ENCODE measurements at regions not wholly inside any gene's neighbourhood (a gene's known extent, or its start where the extent isn't known, plus 50 kb on each side); places are given as distances from the start of the nearest gene placed in this dataset.

DNA sequence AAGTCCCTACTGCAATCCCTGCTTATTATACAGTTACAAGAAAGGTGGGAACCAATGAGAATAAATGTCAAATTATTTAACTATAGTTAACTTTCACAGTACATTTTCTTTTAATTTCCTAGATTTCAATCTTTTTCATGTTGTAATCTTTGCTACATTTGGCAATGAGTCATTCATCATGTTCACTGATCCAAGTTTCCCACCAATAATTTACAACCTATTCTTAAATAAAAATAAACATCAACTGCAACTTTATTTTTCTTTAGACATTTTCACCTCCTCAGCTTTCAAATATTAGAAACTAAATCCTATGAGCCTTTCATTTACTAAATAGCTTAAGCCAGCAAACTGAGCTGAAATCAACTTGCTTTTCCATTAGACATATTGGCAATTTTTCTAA is 541.3 kb upstream of the BTBD3 start:
- DNase-seq: no peak

DNA sequence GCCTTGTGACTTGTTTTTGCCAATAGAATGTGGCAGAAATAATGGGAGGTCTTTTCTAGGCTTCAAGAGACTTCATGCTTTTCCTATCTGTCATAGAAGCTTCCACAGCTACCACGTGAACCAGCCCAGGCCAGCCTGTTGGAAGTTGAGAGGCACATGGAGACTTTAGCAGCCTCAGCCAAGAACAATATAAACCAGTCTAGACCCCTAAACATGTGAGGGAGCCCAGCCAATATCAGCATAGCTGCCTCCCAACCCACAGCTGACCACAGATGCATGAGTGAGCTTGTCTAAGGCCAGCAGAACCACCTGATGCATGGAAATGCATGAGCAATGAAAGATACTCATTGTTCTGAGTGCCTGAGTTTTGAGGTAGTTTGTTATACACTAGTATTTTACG is 540.7 kb upstream of the BTBD3 start:
- no peak for DNase-seq

DNA sequence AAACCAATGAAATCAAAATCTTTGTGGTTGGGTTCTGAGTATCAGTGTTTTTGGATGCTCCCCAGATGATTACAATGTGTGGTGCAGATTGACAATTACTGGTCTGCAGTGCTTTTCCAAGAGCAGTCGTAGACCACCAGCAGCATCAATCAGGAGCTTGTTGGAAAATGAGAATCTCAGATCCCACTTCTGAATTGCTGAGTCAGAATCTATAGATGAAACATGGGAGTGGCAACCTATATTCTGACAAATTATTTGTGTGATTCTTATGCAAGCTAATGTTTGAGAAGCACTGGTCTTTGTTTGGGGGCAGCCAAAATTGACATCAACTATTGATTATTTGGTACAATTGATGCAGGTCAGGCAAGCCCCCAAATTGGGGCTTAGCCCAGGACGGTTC is 539.9 kb upstream of the BTBD3 start:
- no peak for DNase-seq

DNA sequence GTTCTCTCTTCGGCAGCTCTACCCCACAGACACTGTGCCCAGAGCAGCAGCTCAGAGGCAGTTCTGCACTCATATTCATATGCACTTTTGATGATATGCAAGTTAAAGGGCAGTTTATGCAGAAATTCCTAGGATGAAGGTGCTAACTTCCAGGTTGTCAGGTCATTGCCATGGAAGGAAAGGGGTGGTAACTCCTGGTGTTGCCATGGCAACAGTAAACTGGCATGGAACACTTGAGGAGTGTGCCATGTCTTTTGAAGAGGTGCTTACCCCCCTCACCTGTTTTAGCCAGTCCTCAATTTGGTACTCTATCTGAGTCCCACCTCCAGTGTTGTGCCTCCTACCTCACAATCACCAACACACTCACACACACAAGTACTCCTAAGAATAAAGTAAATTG is 539.4 kb upstream of the BTBD3 start:
- DNase-seq: no peak

DNA sequence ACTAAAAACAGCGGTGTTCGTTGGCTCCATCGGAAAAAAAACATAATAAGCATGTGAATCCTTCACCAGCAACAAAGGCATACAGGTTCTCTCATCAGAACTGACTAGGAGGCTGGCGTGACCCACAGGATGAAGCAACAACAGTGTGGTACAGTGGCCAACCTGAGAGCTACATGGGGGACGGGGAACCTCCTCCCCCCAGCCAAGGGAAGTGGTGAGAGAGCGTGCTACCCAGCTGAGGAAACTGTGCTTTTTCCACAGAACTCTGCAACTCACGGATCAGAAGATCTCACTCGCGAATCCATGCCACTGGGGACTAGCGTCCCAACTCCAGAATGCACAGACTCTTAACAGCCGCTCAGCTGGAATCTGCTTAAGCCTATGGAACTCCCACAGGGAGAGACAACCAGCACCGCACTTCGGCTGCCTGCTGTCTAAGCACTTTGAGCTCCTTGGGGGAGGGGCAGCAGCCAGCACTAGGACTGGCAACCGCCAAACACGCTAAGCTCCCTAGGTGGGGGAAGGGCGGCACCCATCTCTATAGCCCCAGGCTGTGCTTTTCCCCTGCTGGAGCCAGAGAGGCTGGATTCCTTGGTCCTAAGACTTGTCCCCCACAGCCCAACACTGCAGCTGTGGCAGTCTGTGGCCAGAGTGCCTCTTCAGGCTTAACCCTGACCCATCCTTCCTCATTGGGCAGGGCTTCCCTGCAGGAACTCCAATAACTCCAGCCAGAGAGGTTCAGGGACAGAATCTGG is 538.3 kb upstream of the BTBD3 start:
- DNase-seq: no peak

DNA sequence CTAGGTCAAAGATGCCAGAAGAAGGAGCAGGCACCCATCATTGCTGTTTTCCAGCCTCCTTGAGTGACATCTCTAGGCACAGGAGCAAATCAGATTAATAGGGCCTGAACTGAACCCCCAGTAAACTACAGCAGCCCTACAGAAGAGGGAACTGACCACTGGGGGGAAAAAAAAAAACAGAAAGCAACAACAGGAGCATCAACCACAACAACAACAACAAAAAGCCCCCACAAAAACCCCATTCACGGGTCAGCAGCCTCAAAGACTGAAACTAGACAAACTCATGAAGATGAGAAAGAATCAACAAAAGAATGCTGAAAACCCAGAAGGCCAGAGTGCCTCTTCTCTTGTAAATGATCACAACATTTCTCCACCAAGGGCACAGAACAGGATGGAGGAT is 537.4 kb upstream of the BTBD3 start:
- no peak for DNase-seq

DNA sequence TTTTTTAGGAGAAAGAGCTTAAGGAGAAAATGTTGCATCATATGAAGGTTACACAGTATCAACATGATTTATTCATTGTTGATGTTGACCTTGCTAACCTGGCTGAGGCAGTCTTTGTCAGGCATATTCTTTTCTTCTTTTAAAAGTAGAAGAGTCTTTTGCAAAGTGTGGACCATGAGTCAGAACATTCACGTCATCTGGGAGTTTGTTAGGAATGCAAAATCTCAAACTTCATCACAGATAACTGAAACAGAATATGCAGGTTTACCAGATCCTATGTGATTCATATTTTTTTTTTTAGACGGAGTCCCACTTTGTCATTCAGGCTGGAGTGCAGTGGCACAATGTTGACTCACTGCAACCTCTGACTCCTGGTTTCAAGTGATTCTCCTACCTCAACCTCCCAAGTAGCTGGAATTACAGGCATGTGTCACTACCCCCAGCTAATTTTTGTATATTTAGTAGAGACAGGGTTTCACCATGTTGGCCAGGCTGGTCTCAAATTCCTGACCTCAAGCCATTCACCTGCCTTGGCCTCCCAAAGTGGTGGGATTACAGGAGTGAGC is 530.4 kb upstream of the BTBD3 start:
- no peak for DNase-seq

DNA sequence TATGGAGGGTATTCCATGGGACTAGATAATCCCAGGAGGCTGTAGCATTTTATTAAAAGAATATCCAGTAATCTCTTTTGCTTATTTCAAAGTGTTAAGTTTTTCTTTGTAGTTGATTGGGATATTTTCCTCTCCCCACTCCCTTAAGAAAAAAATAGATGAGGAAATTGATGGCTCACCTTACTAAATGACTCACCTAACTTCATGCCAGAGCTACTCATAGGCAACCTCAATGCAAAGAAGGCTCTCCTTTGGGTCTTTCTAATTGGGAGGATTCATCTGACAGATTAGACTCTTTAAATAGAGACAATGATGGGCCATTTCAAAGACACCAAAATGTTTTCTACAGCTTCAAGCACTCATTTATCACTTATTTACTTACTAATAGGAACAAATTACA is 528.5 kb upstream of the BTBD3 start:
- DNase-seq: no peak

DNA sequence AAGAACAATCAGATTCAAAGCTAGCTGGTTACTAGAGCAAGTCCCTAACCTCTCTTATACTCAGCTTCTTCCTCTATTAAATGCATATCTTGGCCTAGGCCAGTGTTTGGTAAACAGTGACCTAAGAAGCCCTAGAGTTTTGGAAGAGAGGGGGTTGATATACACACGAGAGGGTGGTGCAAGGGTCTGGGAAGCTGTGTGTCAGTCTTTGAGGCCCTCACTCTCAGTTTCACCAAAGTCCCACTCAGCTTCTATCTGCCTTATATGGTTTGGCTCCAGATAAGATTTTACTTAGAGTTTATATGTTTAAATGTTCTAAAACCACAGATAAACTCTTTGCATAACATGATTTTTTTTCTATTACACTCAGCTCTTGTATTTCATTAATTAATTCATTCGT is 526.1 kb upstream of the BTBD3 start:
- no peak for DNase-seq

DNA sequence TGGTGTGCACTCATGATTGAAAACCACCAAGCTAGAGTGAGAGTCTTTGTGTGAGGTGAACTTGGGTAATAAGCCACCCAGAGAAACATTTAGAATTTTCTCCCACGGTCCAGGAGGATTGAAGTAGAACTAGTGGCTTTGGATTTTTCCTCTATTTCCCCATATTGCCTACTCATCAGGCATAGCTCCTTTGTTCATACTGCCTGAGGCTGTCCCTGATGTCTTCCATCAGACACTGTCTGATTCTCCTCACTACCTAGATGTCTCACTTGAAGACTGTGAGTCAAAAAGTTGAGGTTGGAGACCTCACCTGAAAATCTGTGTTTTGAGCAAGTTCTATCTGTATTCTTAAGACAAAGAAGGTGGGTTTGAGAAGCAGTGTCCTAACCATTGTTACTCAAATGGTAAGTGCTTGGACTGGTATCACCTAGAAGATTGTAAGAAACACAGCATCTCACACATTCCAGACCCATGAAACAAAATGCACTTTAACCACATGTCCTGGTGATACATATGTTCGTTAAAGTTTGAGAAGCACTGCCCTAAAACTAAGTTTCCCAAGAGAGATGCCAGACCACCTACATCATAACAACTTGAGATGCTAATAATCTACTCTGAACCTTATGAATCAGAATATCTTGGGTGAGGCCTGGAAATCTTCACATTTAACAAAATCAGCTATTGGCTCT is 523.4 kb upstream of the BTBD3 start:
- no peak for DNase-seq

DNA sequence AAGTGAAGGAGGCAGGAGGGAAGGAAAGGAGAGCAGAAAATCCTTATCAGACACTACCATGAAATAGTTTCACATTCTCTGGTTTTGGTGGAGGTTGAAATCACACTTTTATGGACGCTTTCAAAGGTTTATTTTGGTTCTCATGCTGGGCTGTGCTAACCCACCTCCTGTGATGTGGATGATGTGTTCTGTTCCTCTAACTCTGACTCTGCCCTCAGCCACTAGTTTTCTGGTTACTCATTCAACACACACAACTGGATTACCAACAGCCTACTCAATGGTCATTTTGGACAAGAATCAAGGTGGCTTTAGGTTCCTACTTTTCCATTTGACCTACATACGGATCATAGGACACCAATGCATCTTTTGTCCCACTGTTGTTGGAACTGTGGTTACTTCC is 522.1 kb upstream of the BTBD3 start:
- DNase-seq: no peak

DNA sequence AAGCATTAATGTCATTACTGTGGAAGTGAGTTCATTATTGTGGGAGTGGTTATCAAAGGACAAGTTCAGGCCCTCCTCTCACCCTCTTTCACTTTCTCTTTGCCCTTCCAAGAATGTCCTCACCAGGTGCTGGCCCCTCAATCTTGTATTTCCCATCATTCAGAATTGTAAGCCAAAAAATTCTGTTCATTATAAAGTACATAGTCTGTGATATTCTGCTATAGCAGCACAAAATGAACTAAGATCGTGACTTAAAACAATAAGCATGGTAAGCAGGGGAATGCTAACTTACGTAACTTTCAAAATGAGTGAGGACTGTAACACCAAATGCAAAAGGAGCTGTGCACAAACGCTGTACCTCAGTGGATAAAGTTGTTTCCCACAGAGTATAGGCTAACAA is 515.7 kb upstream of the BTBD3 start:
- DNase-seq: no peak

DNA sequence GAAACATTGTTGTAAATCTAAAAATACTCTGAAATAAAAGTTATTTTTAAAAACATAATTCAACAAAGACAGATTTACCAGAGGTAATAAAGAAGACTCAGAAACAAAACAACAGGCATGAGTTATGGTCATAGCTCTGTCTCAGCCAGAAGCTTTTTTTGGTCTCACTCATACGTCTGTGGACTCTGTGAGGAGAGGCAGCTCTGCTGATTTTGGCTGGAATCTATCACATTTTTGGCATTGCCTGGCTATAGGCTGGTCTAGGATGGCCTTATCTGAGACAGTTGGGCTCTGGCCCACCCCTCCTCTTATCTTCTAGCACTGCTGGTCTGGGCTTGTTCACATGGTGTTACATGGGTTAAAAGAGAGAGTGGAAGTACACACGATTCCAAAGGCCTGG is 514.0 kb upstream of the BTBD3 start:
- no peak for DNase-seq

DNA sequence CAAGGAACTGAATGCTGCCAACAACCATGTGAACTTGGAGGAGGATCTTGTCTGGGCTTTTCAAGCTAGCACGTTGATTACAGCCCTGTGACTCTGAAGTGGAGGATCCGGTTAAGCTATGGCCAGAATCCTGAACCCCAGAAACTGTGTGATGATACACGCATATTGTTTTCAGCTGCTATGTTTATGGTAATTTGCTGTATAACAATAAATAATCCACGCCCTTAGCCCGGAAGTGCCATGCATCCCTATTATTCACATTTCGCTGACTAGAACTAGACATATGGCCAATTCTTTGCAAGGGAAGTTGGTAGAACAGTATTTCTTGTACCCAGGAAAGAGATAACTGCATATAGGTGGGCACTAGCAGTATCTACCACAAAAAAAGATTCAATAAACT is 510.8 kb upstream of the BTBD3 start:
- DNase-seq: no peak

DNA sequence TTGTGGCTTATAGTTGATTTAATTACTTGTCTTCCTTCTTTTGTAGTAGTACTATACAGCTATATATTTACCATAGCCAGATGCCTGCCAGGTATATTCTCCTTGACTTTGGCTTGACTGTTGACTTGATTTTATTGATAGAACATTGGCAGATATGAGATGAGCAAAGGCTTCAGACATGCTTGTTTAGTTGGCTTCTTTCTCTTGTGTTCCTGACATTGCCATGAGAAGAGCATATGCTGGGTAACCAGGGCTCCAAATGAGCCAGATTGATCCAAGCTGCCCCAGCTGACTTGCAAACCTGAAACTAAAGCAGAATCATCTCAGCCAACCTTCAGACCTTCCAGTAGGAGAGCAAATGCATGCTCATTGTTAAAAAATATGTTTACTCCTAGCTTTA is 508.1 kb upstream of the BTBD3 start:
- no peak for DNase-seq

DNA sequence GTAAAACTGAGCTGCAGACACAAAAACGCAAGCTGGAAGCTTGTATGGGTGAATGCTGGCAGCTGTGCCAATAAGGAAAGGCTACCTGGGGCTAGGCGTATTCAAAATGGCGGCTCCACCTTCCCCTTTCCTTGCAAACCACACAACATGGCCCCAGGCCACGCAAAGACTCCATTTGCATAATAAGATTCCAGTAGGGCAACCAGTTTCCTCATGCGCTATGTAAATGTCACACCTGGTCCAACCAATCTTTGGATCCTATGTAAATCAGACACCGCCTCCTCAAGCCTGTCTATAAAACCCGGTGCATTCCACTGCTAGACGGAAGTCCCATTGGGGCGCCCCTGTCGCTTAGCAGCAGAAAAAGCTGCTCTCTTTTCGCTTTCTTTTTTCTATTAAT is 505.9 kb upstream of the BTBD3 start:
- DNase-seq: peak; percentile 45

DNA sequence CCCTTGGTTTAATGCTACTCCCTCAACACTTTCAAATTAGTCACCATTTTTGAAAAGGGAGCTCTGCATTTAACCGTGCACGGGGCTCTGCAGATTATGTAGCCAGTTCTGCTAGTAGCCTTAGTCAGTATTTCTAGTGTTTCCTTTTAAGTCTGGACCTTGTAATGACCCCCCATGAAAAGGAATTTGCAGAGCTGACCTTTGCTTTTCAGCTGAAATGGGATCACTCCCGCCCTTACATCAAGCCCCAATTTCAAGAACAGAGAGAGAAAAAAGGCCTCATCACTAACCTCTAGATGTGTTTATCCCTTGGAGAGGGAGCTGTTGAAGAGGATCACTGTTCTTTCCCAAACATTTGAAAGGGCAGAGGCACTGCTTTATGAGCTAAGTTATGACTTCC is 490.7 kb upstream of the BTBD3 start:
- DNase-seq: no peak

DNA sequence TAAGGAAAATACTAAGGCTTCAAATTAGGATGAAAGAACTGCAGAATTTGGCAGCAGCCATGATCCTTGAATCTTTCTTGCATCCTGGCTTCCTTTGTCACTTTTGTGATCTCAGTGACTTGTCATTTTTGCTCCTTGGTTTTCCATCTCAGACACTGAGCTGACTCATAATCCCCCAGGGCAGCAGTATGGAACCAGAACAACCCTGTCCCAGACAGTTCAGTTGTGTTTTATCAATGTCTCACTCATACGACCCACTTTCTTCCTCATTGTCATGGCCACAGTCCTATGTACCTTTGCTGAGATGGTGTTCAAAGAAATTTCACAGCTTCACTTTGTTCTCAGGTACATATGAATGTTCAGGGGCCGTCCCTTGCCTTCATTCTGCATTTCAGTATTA is 488.5 kb upstream of the BTBD3 start:
- DNase-seq: no peak

DNA sequence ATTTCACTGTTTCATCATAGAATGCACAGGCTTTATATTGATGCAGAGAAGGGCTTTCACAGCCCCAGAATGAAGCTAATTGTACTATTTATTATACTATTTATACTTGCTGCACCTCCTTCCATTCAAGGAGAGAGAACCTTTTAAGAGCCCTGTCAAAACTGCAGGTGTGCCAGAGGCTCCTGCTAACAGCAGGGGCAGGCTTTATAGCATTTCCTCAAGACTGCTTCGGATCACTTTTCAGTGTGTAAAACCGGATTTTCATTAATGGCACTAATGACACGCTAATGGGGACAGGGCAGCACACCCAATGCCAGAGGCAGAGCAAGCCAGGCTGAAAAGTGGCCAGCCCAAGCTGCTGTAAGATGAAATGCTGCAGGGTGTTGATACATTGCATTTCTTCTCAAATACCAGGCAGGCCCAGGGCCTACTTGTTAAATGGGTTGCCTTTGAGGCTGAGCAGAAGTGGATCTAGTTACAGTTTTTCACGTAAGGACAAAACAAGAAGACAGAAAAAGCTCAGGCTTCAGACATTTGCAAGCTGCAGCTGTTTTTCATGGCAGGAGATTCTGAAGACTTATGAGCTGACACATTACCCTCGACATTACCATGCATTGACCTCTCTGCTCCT is 487.7 kb upstream of the BTBD3 start:
- DNase-seq: no peak

DNA sequence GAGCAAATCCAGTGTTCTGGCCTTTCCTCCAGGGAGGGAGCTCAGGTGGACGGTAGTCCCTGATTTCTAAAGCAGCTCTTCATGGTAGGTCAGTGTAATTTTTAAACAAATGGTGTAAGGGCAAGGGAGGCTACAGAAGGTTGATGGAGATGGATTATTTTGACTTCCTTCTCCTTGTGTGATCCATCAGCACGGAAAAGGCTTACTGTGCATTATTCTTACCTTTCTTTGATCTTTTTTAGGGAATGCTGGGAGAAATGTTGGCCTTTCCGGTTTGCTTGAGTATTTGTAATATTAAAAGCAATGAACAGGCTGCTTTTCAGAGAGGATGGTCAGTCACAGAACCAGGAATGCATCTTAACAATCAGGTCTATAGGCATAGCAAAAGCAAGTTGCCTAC is 487.0 kb upstream of the BTBD3 start:
- no peak for DNase-seq

DNA sequence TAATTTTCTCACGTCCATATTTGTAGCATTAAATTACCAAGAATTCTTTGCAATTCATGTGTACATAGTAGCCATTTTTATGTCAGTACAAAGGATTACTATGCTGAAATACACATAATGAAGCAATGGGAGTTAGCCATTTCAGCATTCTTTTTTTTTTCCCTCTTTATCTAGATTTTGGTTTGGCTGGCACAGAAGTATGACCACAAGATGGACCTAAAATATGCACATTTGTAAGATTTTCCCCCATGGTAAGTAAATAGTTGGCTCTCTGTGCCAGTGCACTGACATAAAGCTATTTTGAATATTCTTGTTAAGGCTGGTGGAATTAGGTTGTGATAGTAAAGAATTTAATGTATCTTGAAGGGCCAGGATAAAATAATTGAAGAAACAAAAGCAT is 486.1 kb upstream of the BTBD3 start:
- no peak for DNase-seq

DNA sequence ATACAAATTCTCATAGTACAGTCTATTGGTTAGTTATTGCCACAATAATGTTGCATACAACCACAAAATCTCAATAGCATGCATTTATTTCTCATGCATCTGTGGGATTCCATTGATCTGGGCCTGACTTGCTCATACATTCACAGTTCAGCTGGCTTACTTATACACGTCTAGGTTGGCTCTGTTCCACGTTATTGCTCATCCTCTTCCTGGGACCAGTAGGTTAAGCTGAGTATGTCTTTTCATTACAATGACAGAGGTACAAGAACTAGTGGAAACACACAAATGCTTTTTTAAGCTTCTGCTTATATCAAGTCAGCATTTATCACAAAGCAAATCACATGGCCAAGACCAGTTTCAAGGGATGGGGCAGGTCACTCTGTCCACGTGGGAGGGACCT is 485.3 kb upstream of the BTBD3 start:
- no peak for DNase-seq

DNA sequence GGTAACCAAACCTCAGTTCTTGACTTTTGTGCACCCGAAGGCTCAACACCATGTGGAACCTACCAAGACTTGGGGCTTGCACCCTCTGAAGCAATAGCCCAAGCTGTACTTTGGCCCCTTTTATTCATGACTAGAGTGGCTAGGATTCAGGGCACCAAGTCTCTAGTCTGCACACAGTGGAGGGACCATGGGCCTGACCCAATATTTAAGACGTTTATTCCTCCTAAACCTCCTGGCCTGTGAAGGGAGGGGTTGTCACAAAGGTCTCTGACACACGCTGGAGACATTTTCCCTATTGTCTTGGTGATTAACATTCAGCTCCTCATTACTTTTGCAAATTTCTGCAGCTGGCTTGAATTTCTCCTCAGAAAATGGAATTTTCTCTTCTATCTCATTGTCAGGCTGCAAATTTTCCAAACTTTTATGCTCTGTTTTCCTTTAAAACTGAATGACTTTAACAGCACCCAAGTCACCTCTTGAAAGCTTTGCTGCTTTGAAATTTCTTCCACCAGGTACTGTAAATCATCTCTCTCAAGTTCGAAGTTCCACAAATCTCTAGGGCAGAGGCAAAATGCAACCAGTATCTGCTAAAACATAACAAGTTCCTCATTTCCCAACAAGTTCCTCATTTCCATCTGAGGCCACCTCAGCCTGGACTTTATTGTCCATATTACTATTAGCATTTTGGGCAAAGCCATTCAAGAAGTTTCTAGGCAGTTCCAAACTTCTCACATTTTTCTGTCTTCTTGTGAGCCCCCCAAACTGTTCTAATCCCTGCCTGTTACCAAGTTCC is 481.4 kb upstream of the BTBD3 start:
- DNase-seq: no peak
